ENCODE measurements at regions not wholly inside any gene's neighbourhood (a gene's known extent, or its start where the extent isn't known, plus 50 kb on each side); places are given as distances from the start of the nearest gene placed in this dataset.

- no peak for TF ChIP-seq CTCF (IDR thresholded peaks at IDR 0.05; ENCODE audit: low read depth, low read length, poor library complexity, severe bottlenecking)
- no peak for TF ChIP-seq EZH2phosphoT487 (IDR thresholded peaks at IDR 0.05; ENCODE audit: borderline replicate concordance, low read length)
Measured at GRCh38 chr3:112742934-112743333, 102.0 kb upstream of the CCDC80 start.
